ENCODE measurements at regions not wholly inside any gene's neighbourhood (a gene's known extent, or its start where the extent isn't known, plus 50 kb on each side); places are given as distances from the start of the nearest gene placed in this dataset.

GRCh38 chr17:77755410-77755963 lies 203.0 kb upstream of the TNRC6C start:
- peaks cover 0 to 5% of the 10 kb centered on the region in 2 donors for H3K4me1 ChIP-seq
- H3K9me3 ChIP-seq, result no peaks in the 10 kb centered on the region
- TF ChIP-seq POLR2A (IDR thresholded peaks at IDR 0.05), result no peak
- TF ChIP-seq CTCF (IDR thresholded peaks at IDR 0.05), result no peak
- H3K27me3 ChIP-seq, result no peaks in the 10 kb centered on the region
- H3K4me3 ChIP-seq, result no peak overlapping the region
- intact Hi-C loops (cut with DNase I; ENCODE audit: low total_unique reads), result no loop called here
- no peak for DNase-seq
- H3K36me3 ChIP-seq, result no peaks in the 10 kb centered on the region
- no peak overlapping the region for H3K27ac ChIP-seq

DNA sequence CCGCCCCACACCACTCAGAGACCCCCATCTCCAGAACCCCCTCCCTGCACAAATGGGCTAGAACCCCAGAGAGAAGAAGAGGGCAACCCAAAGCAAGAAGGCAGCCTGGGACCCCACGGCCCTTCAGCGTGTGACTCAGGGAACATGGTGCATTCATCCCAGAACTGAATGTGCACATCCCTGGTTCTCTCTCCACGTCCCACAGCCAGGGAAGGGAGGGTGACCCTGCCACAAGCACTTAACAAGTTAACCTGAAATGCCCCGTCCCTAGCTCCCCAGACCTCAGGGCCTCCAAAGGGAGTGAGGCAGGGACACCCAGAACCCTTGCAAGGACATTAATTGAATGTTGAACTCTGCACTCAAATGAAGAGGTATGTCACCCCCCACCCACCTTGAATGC lies 202.5 kb upstream of the TNRC6C start:
- Histone ChIP-seq H3K4me1 (peaks cover 0 to 5% of the 10 kb centered on the region in 2 donors), H3K4me3 (no peak overlapping the region), H3K9me3 (no peaks in the 10 kb centered on the region), H3K27me3 (no peaks in the 10 kb centered on the region), H3K27ac (no peak overlapping the region), H3K36me3 (no peaks in the 10 kb centered on the region)
- TF ChIP-seq POLR2A (IDR thresholded peaks at IDR 0.05) (no peak), CTCF (IDR thresholded peaks at IDR 0.05) (no peak)
- no peak for DNase-seq
- intact Hi-C loops (cut with DNase I; ENCODE audit: low total_unique reads), result no loop called here

- H3K27me3 ChIP-seq, result no peaks in the 10 kb centered on the region
- intact Hi-C loops (cut with DNase I; ENCODE audit: low total_unique reads), result no loop called here
- TF ChIP-seq CTCF (IDR thresholded peaks at IDR 0.05) (no peak), POLR2A (IDR thresholded peaks at IDR 0.05) (no peak)
- no peak overlapping the region for H3K4me3 ChIP-seq
- no peaks in the 10 kb centered on the region for H3K36me3 ChIP-seq
- H3K27ac ChIP-seq, result no peak overlapping the region
- no peaks in the 10 kb centered on the region for H3K9me3 ChIP-seq
- DNase-seq, result no peak
- peaks cover 0 to 5% of the 10 kb centered on the region in 2 donors for H3K4me1 ChIP-seq
These were observed 201.5 kb upstream of the TNRC6C start for GRCh38 chr17:77756846-77757560.

DNA sequence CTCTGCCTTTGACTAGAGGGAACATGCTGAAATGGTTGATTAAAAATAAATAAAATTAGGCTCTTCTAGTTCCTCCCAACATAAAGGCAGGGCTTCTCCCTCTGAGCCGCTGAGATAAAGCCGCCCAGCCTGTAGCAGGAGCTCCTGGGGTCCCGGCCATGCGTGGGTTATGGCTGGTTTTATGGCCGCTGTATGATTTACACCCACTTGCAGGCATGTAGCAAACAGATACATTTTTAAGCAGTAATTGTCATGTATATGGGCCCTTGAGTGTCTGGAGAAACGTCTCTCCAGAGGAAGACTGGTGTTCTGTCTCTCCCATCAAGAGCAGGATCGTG lies 201.0 kb upstream of the TNRC6C start:
- no peak for DNase-seq
- Histone ChIP-seq H3K4me3 (no peak overlapping the region), H3K4me1 (peaks cover 0 to 5% of the 10 kb centered on the region in 2 donors), H3K9me3 (no peaks in the 10 kb centered on the region), H3K36me3 (no peaks in the 10 kb centered on the region), H3K27me3 (no peaks in the 10 kb centered on the region), H3K27ac (no peak overlapping the region)
- intact Hi-C loops (cut with DNase I; ENCODE audit: low total_unique reads), result no loop called here
- no peak for TF ChIP-seq CTCF (IDR thresholded peaks at IDR 0.05)
- no peak for TF ChIP-seq POLR2A (IDR thresholded peaks at IDR 0.05)

- no peaks in the 10 kb centered on the region for H3K4me1 ChIP-seq
- intact Hi-C loops (cut with DNase I; ENCODE audit: low total_unique reads), result no loop called here
- DNase-seq, result no peak
- H3K36me3 ChIP-seq, result no peaks in the 10 kb centered on the region
- TF ChIP-seq CTCF (IDR thresholded peaks at IDR 0.05) (no peak), POLR2A (IDR thresholded peaks at IDR 0.05) (no peak)
- no peaks in the 10 kb centered on the region for H3K27me3 ChIP-seq
- H3K9me3 ChIP-seq, result no peaks in the 10 kb centered on the region
- H3K4me3 ChIP-seq, result no peak overlapping the region
- no peak overlapping the region for H3K27ac ChIP-seq
These were observed 195.5 kb upstream of the TNRC6C start for GRCh38 chr17:77763023-77763422.
